HCT116 (cell line): ENCODE measurements at regions not wholly inside any gene's neighbourhood (a gene's known extent, or its start where the extent isn't known, plus 50 kb on each side); places are given as distances from the start of the nearest gene placed in this dataset.

Source experiments
- ATAC-seq: fragments of 200-7000 bp; cut with Tn5 transposase; 2 replicates; pipeline ENCODE4 v1.9.1; 2020; ENCODE audit warnings: mild to moderate bottlenecking, moderate library complexity
- BruUV-seq: library from RNA; stranded (reverse); fragments of 400-500 nt; replicated peaks from 2 replicates; lab custom pipeline; 2021; lab: Mats Ljungman, UMichigan
- CTCF ChIA-PET: fragments of 300-600 bp; sonication (Branson Sonifier 250); formaldehyde crosslinking; loops from one replicate; lab custom pipeline; 2021; ENCODE audit warnings: antibody characterized with exemption; lab: Charles Lee
- POLR2A ChIA-PET: fragments of 300-600, 350-600 bp; sonication (Branson Sonifier 250); formaldehyde crosslinking; loops from one replicate; lab custom pipeline; 2021; ENCODE audit warnings: antibody characterized with exemption; lab: Charles Lee
- RAD21 ChIA-PET, 2 experiments: fragments of 300-600 bp; sonication (Branson Sonifier 250); formaldehyde crosslinking; loops; one replicate each; lab custom pipeline; 2023; ENCODE audit warnings: low total read pairs in 2 of 2; ENCODE audit not compliant: uncharacterized antibody in 2 of 2, unreplicated experiment in 2 of 2, low non-redundant PET in 1 of 2; lab: Charles Lee
- DNase-seq: peaks from one replicate; pipeline ENCODE4 v3.0.0-alpha.2; 2010; ENCODE audit warnings: low read depth, low spot score
- H2AFZ ChIP-seq: fragments of 200-600 bp; shearing (Covaris generic), sonication (generic); 2 replicates; pipeline ENCODE4 v1.6.1; 2017; ENCODE audit warnings: low read depth, mixed run types, mixed read lengths, antibody characterized with exemption, low read length; ENCODE audit not compliant: poor library complexity, severe bottlenecking
- H3K27ac ChIP-seq: 2 replicates; pipeline ENCODE4 v1.5.1; 2012; ENCODE audit warnings: low read depth, low read length
- H3K27me3 ChIP-seq: fragments of 200-600 bp; sonication (generic); 2 replicates; pipeline ENCODE4 v1.6.1; 2016; ENCODE audit warnings: mixed run types, low read length, mixed read lengths; ENCODE audit not compliant: insufficient read depth
- H3K36me3 ChIP-seq, 2 experiments: fragments of 200-500 bp in 1 of 2; fragments of 200-600 bp in 1 of 2; sonication (Bioruptor generic) in 1 of 2; sonication (generic) in 1 of 2; 2 replicates each; pipeline versions ENCODE4 v1.5.1 to v1.6.1; 2014 to 2016; ENCODE audit warnings: low read length in 2 of 2, inconsistent platforms in 1 of 2, mixed read lengths in 1 of 2, mixed run types in 1 of 2; ENCODE audit not compliant: insufficient read depth in 2 of 2, control insufficient read depth in 1 of 2
- H3K4me1 ChIP-seq, 2 experiments: fragments of 200-600 bp in 1 of 2; sonication (generic) in 1 of 2; 2 replicates each; pipeline versions ENCODE4 v1.5.1 to v1.6.1; 2012 to 2017; ENCODE audit warnings: low read length in 2 of 2, inconsistent platforms in 1 of 2, mild to moderate bottlenecking in 1 of 2, mixed read lengths in 1 of 2, mixed run types in 1 of 2, moderate library complexity in 1 of 2; ENCODE audit not compliant: insufficient read depth in 2 of 2, control insufficient read depth in 1 of 2
- H3K4me2 ChIP-seq: fragments of 200-600 bp; sonication (generic); 2 replicates; pipeline ENCODE4 v1.6.1; 2017; ENCODE audit warnings: mixed run types, low read length, mixed read lengths
- H3K4me3 ChIP-seq, 2 experiments: fragments of 200-600 bp in 1 of 2; sonication (generic) in 1 of 2; replicated peaks in 1 of 2; 2 replicates each; pipeline ENCODE4 v1.5.1; 2011 to 2016; ENCODE audit warnings: low read length in 2 of 2, control low read depth in 1 of 2, low read depth in 1 of 2, mild to moderate bottlenecking in 1 of 2, mixed read lengths in 1 of 2, mixed run types in 1 of 2
- H3K79me2 ChIP-seq: fragments of 200-600 bp; sonication (generic); 2 replicates; pipeline ENCODE4 v1.6.1; 2017; ENCODE audit warnings: mild to moderate bottlenecking, mixed run types, low read length, moderate library complexity, mixed read lengths; ENCODE audit not compliant: insufficient read depth
- H3K9ac ChIP-seq: fragments of 200-600 bp; sonication (generic); 2 replicates; pipeline ENCODE4 v1.6.1; 2016; ENCODE audit warnings: low read length, mixed read lengths
- H3K9me2 ChIP-seq: fragments of 200-600 bp; sonication (generic), shearing (Covaris generic); 2 replicates; pipeline ENCODE4 v1.6.1; 2017; ENCODE audit warnings: mixed run types, mild to moderate bottlenecking, moderate library complexity; ENCODE audit not compliant: insufficient read depth
- H3K9me3 ChIP-seq, 2 experiments: fragments of 200-500 bp in 1 of 2; fragments of 200-600 bp in 1 of 2; sonication (Bioruptor generic) in 1 of 2; sonication (generic) in 1 of 2; 2 replicates each; pipeline ENCODE4 v1.6.1; 2014 to 2017; ENCODE audit warnings: low read length in 2 of 2, mixed read lengths in 2 of 2, inconsistent platforms in 1 of 2, low read depth in 1 of 2, mild to moderate bottlenecking in 1 of 2, mixed run types in 1 of 2, moderate library complexity in 1 of 2; ENCODE audit not compliant: control insufficient read depth in 1 of 2, insufficient read depth in 1 of 2
- H4K20me1 ChIP-seq: fragments of 200-600 bp; sonication (generic), shearing (Covaris generic); 2 replicates; pipeline ENCODE4 v1.6.1; 2017; ENCODE audit warnings: mixed run types, mild to moderate bottlenecking, moderate library complexity; ENCODE audit not compliant: insufficient read depth
- CEBPB ChIP-seq: IDR thresholded peaks from 2 replicates; pipeline ENCODE4 v1.6.1; 2012; ENCODE audit warnings: low read depth
- ELF1 ChIP-seq: IDR thresholded peaks from 2 replicates; pipeline ENCODE4 v1.6.1; 2012; ENCODE audit warnings: low read depth, borderline replicate concordance
- EZH2 ChIP-seq: fragments of 200-600 bp; sonication (generic); IDR thresholded peaks from 2 replicates; pipeline ENCODE4 v1.6.1; 2017; ENCODE audit warnings: antibody characterized with exemption, mixed run types
- JUND ChIP-seq: IDR thresholded peaks from 2 replicates; pipeline ENCODE4 v1.6.1; 2012
- RAD21 ChIP-seq: IDR thresholded peaks from 2 replicates; pipeline ENCODE4 v1.6.1; 2012; ENCODE audit warnings: low read depth, mild to moderate bottlenecking
- REST ChIP-seq: IDR thresholded peaks from 2 replicates; pipeline ENCODE4 v1.6.1; 2012; ENCODE audit warnings: low read depth
- SRF ChIP-seq: IDR thresholded peaks from 2 replicates; pipeline ENCODE4 v1.6.1; 2012; ENCODE audit warnings: low read depth
- ZBTB33 ChIP-seq: IDR thresholded peaks from 2 replicates; pipeline ENCODE4 v1.6.1; 2011; ENCODE audit warnings: mild to moderate bottlenecking, low read length, moderate library complexity; ENCODE audit not compliant: insufficient replicate concordance; ENCODE audit errors: extremely low read depth
- ZFX ChIP-seq: fragments of 450-650 bp; IDR thresholded peaks from 2 replicates; pipeline ENCODE4 v1.6.1; 2017
- intact Hi-C: fragments of 100-400 bp; cut with micrococcal nuclease; formaldehyde crosslinking; loops from 2 replicates; pipeline ENCODE4 v1.10.0; 2022
- TF ChIP-seq, protein P1 (sequence below): IDR thresholded peaks from 2 replicates; pipeline ENCODE4 v1.6.1; 2012
- TF ChIP-seq, protein P2 (sequence below): IDR thresholded peaks from 2 replicates; pipeline ENCODE4 v1.6.1; 2012

GRCh38 chr4:138401334-138401733, 159.2 kb upstream of the SLC7A11 start:
- CTCF ChIA-PET, result no interaction called here
- intact Hi-C loops, result no loop called here
- H3K27me3 ChIP-seq, result no peaks in the 10 kb centered on the region

More at GRCh38 chr4:138401334-138401733, 159.2 kb upstream of the SLC7A11 start:
- Histone ChIP-seq H2AFZ (no peak overlapping the region), H3K9ac (no peak overlapping the region), H3K27ac (no peak overlapping the region), H3K4me1 (peaks cover 5 to 13% of the 10 kb centered on the region in 2 experiments), H3K4me2 (no peak overlapping the region), H3K9me2 (peaks cover 4% of the 10 kb centered on the region; the same call in 1 of the 2 replicates), H4K20me1 (no peaks in the 10 kb centered on the region), H3K4me3 (no peak overlapping the region), H3K36me3 (no peaks in the 10 kb centered on the region), H3K79me2 (no peaks in the 10 kb centered on the region), H3K9me3 (no peaks in the 10 kb centered on the region)
- TF ChIP-seq ELF1 (no peak), ZFX (no peak), ZBTB33 (no peak), EZH2 (no peak), REST (no peak), JUND (no peak), RAD21 (no peak), SRF (no peak), CEBPB (no peak)
- TF ChIP-seq, protein P1, sequence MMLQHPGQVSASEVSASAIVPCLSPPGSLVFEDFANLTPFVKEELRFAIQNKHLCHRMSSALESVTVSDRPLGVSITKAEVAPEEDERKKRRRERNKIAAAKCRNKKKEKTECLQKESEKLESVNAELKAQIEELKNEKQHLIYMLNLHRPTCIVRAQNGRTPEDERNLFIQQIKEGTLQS, result no peak
- TF ChIP-seq, protein P2, sequence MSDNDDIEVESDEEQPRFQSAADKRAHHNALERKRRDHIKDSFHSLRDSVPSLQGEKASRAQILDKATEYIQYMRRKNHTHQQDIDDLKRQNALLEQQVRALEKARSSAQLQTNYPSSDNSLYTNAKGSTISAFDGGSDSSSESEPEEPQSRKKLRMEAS, result no peak
- POLR2A ChIA-PET, result no interaction called here
- ATAC-seq, result no peak
- no peak for DNase-seq
- RAD21 ChIA-PET, result no interaction called here
- BruUV-seq, result no TSS peak
